SK-N-SH treated with all-trans-retinoic acid at 6 μM for 48 hours (cell line): ENCODE measurements at regions not wholly inside any gene's neighbourhood (a gene's known extent, or its start where the extent isn't known, plus 50 kb on each side); places are given as distances from the start of the nearest gene placed in this dataset.

ENCODE experiments used
- PATZ1 ChIP-seq: fragments of 250-450 bp; sonication (Bioruptor Pico); IDR thresholded peaks from 2 replicates; pipeline ENCODE4 v1.8.0; 2020; ENCODE audit warnings: mild to moderate bottlenecking, moderate library complexity, borderline replicate concordance
- POU6F1 ChIP-seq: fragments of 250-450 bp; sonication (Bioruptor Pico); IDR thresholded peaks from 2 replicates; pipeline ENCODE4 v1.8.0; 2021; ENCODE audit warnings: low read depth, mild to moderate bottlenecking, moderate library complexity, borderline replicate concordance

GRCh38 chr6:91267246-91267645, 680.4 kb upstream of the MAP3K7 start:
- no peak for TF ChIP-seq PATZ1
- no peak for TF ChIP-seq POU6F1 (CRISPR knock-in tag)
